ENCODE measurements at regions not wholly inside any gene's neighbourhood (a gene's known extent, or its start where the extent isn't known, plus 50 kb on each side); places are given as distances from the start of the nearest gene placed in this dataset.

DNA sequence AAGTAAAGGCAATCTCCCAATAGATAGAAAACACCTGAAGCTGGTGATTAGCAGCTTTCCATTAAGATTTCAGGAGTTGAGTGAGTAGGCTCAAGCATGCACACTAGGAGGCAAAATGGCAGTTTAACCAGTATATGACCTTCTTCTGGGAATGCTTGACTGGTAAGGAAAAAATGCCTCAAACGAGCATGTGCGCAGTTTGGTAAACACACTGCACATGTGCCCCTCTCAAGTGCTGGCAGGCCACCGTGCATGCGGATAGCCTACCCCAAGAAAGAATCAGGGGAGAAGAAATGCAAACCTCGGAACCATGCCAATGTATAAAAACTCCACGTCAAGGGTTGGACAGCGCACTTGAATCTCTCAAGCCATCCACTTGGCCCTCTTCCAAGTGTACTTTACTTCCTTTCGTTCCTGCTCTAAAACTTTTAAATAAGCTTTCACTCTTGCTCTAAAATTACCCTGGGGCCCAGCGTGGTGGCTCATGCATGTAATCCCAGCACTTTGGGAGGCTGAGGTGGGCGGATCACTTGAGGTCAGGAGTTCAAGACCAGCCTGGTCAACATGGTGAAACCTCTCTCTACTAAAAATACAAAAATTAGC, 98.8 kb upstream of the CDK1 start:
- Mint-ChIP-seq H3K4me3 (no peak overlapping the region), H3K27me3 (no peaks in the 10 kb centered on the region), H3K9me3 (no peaks in the 10 kb centered on the region), H3K4me1 (ENCODE audit: low read depth) (peaks cover 54% of the 10 kb centered on the region), H3K36me3 (ENCODE audit: low read depth) (peaks cover 58% of the 10 kb centered on the region), H3K27ac (no peak overlapping the region)
- H3K27ac ChIP-seq (ENCODE audit: low read depth in 1 of 2, low read length in 2 of 2), result no peak overlapping the region
- POLR2A ChIA-PET, result no interaction called here
- peaks cover 3% of the 10 kb centered on the region for H3K36me3 ChIP-seq (ENCODE audit: insufficient read depth, low read length)
- intact Hi-C loops (cut with DNase I, micrococcal nuclease), result no loop called here
- TF ChIP-seq, protein P1, sequence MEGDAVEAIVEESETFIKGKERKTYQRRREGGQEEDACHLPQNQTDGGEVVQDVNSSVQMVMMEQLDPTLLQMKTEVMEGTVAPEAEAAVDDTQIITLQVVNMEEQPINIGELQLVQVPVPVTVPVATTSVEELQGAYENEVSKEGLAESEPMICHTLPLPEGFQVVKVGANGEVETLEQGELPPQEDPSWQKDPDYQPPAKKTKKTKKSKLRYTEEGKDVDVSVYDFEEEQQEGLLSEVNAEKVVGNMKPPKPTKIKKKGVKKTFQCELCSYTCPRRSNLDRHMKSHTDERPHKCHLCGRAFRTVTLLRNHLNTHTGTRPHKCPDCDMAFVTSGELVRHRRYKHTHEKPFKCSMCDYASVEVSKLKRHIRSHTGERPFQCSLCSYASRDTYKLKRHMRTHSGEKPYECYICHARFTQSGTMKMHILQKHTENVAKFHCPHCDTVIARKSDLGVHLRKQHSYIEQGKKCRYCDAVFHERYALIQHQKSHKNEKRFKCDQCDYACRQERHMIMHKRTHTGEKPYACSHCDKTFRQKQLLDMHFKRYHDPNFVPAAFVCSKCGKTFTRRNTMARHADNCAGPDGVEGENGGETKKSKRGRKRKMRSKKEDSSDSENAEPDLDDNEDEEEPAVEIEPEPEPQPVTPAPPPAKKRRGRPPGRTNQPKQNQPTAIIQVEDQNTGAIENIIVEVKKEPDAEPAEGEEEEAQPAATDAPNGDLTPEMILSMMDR (IDR thresholded peaks at IDR 0.05), result no peak
- no peak for ATAC-seq (ENCODE audit: poor library complexity)
- CTCF ChIA-PET, result no interaction called here
- no peaks in the 10 kb centered on the region for H3K4me1 ChIP-seq (ENCODE audit: insufficient read depth, low read length)
- no peak for DNase-seq
- no peak overlapping the region for H3K4me3 ChIP-seq (ENCODE audit: low read length)
- no peaks in the 10 kb centered on the region for H3K9me3 ChIP-seq (ENCODE audit: control insufficient read depth in 1 of 2, insufficient read depth in 1 of 2, low read length in 2 of 2)
- no peaks in the 10 kb centered on the region for H3K27me3 ChIP-seq (ENCODE audit: control insufficient read depth in 1 of 2, insufficient read depth in 2 of 2, low read length in 2 of 2)

GRCh38 chr10:60678978-60679377, 99.3 kb upstream of the CDK1 start:
- CTCF ChIA-PET, result no interaction called here
- Mint-ChIP-seq H3K27ac (no peak overlapping the region), H3K9me3 (no peaks in the 10 kb centered on the region), H3K4me3 (no peak overlapping the region), H3K4me1 (ENCODE audit: low read depth) (peaks cover 51% of the 10 kb centered on the region), H3K36me3 (ENCODE audit: low read depth) (peaks cover 58% of the 10 kb centered on the region), H3K27me3 (no peaks in the 10 kb centered on the region)
- POLR2A ChIA-PET, result interaction anchor here (0.6 kb wide), 1 partner anchor 50 kb away, joined by 3 read pairs; no protein-coding TSS in a partner anchor
- TF ChIP-seq, protein P1 (IDR thresholded peaks at IDR 0.05), result no peak
- peaks cover 3% of the 10 kb centered on the region for H3K36me3 ChIP-seq (ENCODE audit: insufficient read depth, low read length)
- H3K27ac ChIP-seq (ENCODE audit: low read depth in 1 of 2, low read length in 2 of 2), result no peak overlapping the region
- ATAC-seq (ENCODE audit: poor library complexity) (no peak), DNase-seq (no peak)
- no peaks in the 10 kb centered on the region for H3K4me1 ChIP-seq (ENCODE audit: insufficient read depth, low read length)
- H3K27me3 ChIP-seq (ENCODE audit: control insufficient read depth in 1 of 2, insufficient read depth in 2 of 2, low read length in 2 of 2), result no peaks in the 10 kb centered on the region
- intact Hi-C loops (cut with DNase I, micrococcal nuclease), result no loop called here
- H3K4me3 ChIP-seq (ENCODE audit: low read length), result no peak overlapping the region
- no peaks in the 10 kb centered on the region for H3K9me3 ChIP-seq (ENCODE audit: control insufficient read depth in 1 of 2, insufficient read depth in 1 of 2, low read length in 2 of 2)

DNA sequence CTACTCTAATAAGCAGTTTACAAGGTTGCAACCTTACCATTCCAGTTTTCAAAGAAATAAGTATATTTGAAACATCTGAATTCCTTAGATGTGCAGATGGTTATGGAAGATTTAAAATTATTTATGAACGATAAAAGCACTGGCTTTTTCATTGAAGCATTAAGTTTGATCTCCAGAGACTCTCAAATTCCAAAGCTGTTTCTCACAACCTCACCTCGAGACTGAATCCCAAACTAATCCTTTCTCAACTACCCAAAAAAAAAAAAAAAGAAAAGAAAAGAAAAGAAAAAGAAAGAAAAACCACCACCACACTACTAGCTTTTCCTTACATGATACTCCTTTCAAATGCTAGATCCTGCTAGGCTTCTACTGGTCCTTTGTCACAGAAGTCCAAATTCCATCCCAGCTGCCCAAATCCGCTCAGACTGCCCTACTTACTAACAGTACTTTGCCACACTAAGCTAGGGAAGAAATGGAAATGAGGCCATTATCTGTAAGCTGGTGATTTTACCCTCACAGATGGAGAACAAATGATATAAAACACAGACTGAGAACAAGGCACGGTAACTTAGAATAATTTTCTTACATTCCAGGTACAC, 100.6 kb upstream of the CDK1 start:
- TF ChIP-seq, protein P1 (IDR thresholded peaks at IDR 0.05), result no peak
- H3K4me3 Mint-ChIP-seq, result no peak overlapping the region
- no peaks in the 10 kb centered on the region for H3K27me3 Mint-ChIP-seq
- no peak overlapping the region for H3K4me3 ChIP-seq (ENCODE audit: low read length)
- ATAC-seq (ENCODE audit: poor library complexity) (no peak), DNase-seq (no peak)
- CTCF ChIA-PET, result interaction anchor here (0.8 to 1.1 kb wide), 2 partner anchors 23 to 79 kb away, joined by 4 to 5 read pairs; no protein-coding TSS in a partner anchor
- peaks cover 54% of the 10 kb centered on the region for H3K36me3 Mint-ChIP-seq (ENCODE audit: low read depth)
- H3K4me1 ChIP-seq (ENCODE audit: insufficient read depth, low read length), result no peaks in the 10 kb centered on the region
- peaks cover 2% of the 10 kb centered on the region for H3K9me3 Mint-ChIP-seq
- POLR2A ChIA-PET, result no interaction called here
- H3K36me3 ChIP-seq (ENCODE audit: insufficient read depth, low read length), result peaks cover 3% of the 10 kb centered on the region
- peaks cover 0 to 3% of the 10 kb centered on the region in 2 experiments for H3K9me3 ChIP-seq (ENCODE audit: control insufficient read depth in 1 of 2, insufficient read depth in 1 of 2, low read length in 2 of 2)
- intact Hi-C loops (cut with DNase I, micrococcal nuclease), result no loop called here
- H3K27me3 ChIP-seq (ENCODE audit: control insufficient read depth in 1 of 2, insufficient read depth in 2 of 2, low read length in 2 of 2), result no peaks in the 10 kb centered on the region
- H3K4me1 Mint-ChIP-seq (ENCODE audit: low read depth), result peaks cover 44% of the 10 kb centered on the region
- H3K27ac ChIP-seq (ENCODE audit: low read depth in 1 of 2, low read length in 2 of 2), result no peak overlapping the region
- H3K27ac Mint-ChIP-seq, result no peak overlapping the region
